WTC11 (cell line): ENCODE measurements at regions not wholly inside any gene's neighbourhood (a gene's known extent, or its start where the extent isn't known, plus 50 kb on each side); places are given as distances from the start of the nearest gene placed in this dataset.

ENCODE experiments used
- CREB1 ChIP-seq: sonication (generic); formaldehyde crosslinking; IDR thresholded peaks from 2 replicates; pipeline ENCODE4 v1.8.0; 2023; ENCODE audit warnings: mild to moderate bottlenecking, missing genetic modification reagents
- EMX1 ChIP-seq: fragments of 250-450 bp; sonication (Bioruptor Pico); IDR thresholded peaks from 2 replicates; pipeline ENCODE4 v1.8.0; 2021; ENCODE audit warnings: mild to moderate bottlenecking
- FOXP1 ChIP-seq: sonication (generic); formaldehyde crosslinking; IDR thresholded peaks from 2 replicates; pipeline ENCODE4 v1.8.0; 2022; ENCODE audit warnings: missing genetic modification reagents, mild to moderate bottlenecking, moderate library complexity, borderline replicate concordance
- IRF1 ChIP-seq: sonication (generic); formaldehyde crosslinking; IDR thresholded peaks from 2 replicates; pipeline ENCODE4 v1.8.0; 2023; ENCODE audit warnings: missing genetic modification reagents
- JUN ChIP-seq: sonication (generic); formaldehyde crosslinking; IDR thresholded peaks from 2 replicates; pipeline ENCODE4 v1.8.0; 2023; ENCODE audit warnings: mild to moderate bottlenecking, missing genetic modification reagents
- ZNF138 ChIP-seq: sonication (generic); formaldehyde crosslinking; conservative IDR thresholded peaks from 2 replicates; pipeline ENCODE4 v1.8.1; 2022; ENCODE audit warnings: mild to moderate bottlenecking, moderate library complexity, missing genetic modification reagents
- TF ChIP-seq, protein P1 (sequence below): fragments of 200-600 bp; IDR thresholded peaks from 2 replicates; pipeline ENCODE4 v1.8.0; 2022; ENCODE audit warnings: antibody characterized with exemption
- TF ChIP-seq, protein P2 (sequence below): sonication (generic); formaldehyde crosslinking; IDR thresholded peaks from 2 replicates; pipeline ENCODE4 v1.8.0; 2022; ENCODE audit warnings: mild to moderate bottlenecking, missing genetic modification reagents

DNA sequence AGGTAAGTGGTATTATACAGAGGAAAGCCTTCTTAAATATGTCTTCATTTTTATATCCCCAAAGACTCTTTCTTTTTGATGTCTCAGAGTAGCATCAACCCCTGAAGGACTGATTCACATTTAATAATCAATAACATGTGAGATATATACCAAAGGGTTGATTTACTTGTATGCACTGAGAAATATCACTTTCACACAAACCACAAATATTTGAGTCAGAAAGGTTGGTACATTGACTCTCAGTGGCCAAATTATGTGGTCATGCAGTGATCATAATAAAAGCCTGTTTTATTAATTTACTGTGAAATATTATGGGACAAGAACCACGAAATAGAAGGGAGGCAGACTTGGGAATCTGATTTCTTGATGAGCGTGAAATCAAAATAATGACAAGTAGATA is 329.0 kb downstream of the GBE1 start:
- no peak for TF ChIP-seq IRF1 (CRISPR knock-in tag)
- TF ChIP-seq JUN: no peak
- no peak for TF ChIP-seq FOXP1 (CRISPR knock-in tag)
- no peak for TF ChIP-seq ZNF138 (CRISPR knock-in tag)
- TF ChIP-seq, protein P1, sequence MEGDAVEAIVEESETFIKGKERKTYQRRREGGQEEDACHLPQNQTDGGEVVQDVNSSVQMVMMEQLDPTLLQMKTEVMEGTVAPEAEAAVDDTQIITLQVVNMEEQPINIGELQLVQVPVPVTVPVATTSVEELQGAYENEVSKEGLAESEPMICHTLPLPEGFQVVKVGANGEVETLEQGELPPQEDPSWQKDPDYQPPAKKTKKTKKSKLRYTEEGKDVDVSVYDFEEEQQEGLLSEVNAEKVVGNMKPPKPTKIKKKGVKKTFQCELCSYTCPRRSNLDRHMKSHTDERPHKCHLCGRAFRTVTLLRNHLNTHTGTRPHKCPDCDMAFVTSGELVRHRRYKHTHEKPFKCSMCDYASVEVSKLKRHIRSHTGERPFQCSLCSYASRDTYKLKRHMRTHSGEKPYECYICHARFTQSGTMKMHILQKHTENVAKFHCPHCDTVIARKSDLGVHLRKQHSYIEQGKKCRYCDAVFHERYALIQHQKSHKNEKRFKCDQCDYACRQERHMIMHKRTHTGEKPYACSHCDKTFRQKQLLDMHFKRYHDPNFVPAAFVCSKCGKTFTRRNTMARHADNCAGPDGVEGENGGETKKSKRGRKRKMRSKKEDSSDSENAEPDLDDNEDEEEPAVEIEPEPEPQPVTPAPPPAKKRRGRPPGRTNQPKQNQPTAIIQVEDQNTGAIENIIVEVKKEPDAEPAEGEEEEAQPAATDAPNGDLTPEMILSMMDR: no peak
- no peak for TF ChIP-seq EMX1 (CRISPR knock-in tag)
- TF ChIP-seq, protein P2, sequence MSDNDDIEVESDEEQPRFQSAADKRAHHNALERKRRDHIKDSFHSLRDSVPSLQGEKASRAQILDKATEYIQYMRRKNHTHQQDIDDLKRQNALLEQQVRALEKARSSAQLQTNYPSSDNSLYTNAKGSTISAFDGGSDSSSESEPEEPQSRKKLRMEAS (CRISPR knock-in tag): no peak
- TF ChIP-seq CREB1 (CRISPR knock-in tag): no peak
